CD14-positive monocyte (primary cell): ENCODE measurements at regions not wholly inside any gene's neighbourhood (a gene's known extent, or its start where the extent isn't known, plus 50 kb on each side); places are given as distances from the start of the nearest gene placed in this dataset.

Experiments used
- DNase-seq, 3 donors: peaks; one replicate each; pipeline ENCODE4 v3.0.0-alpha.2; 2011 to 2022
- H2AFZ ChIP-seq: 2 replicates; pipeline ENCODE4 v1.6.0; 2012; ENCODE audit warnings: mild to moderate bottlenecking, low read depth, low read length, inconsistent platforms; ENCODE audit not compliant: insufficient read depth, poor library complexity, severe bottlenecking
- H3K27ac ChIP-seq, 2 donors: 1 replicate in 1 of 2; 2 replicates in 1 of 2; pipeline ENCODE4 v1.5.1; 2012 to 2013; ENCODE audit warnings: low read length in 2 of 2, control low read depth in 1 of 2, inconsistent platforms in 1 of 2, low read depth in 1 of 2, mild to moderate bottlenecking in 1 of 2
- H3K27me3 ChIP-seq, 2 donors: one replicate each; pipeline versions ENCODE4 v1.6.0 to v1.6.1; 2011 to 2013; ENCODE audit warnings: low read length in 2 of 2; ENCODE audit not compliant: control insufficient read depth in 2 of 2, insufficient read depth in 2 of 2
- H3K36me3 ChIP-seq, 2 donors: replicated peaks in 1 of 2; 1 replicate in 1 of 2; 2 replicates in 1 of 2; pipeline versions ENCODE4 v1.5.1 to v1.6.1; 2012 to 2013; ENCODE audit warnings: low read length in 2 of 2, control low read depth in 1 of 2, inconsistent platforms in 1 of 2, mild to moderate bottlenecking in 1 of 2; ENCODE audit not compliant: insufficient read depth in 2 of 2, control insufficient read depth in 1 of 2
- H3K4me1 ChIP-seq, 2 donors: 1 replicate in 1 of 2; 2 replicates in 1 of 2; pipeline versions ENCODE4 v1.5.1 to v1.6.1; 2012 to 2013; ENCODE audit warnings: low read length in 2 of 2, control low read depth in 1 of 2, inconsistent platforms in 1 of 2, mild to moderate bottlenecking in 1 of 2, moderate library complexity in 1 of 2; ENCODE audit not compliant: insufficient read depth in 2 of 2, control insufficient read depth in 1 of 2
- H3K4me2 ChIP-seq: replicated peaks from 2 replicates; pipeline ENCODE3; 2012; ENCODE audit warnings: low read length, moderate library complexity, mild to moderate bottlenecking; ENCODE audit not compliant: poor library complexity, severe bottlenecking; ENCODE audit errors: extremely low read depth
- H3K4me3 ChIP-seq, 3 experiments: fragments of 200-600 bp in 1 of 3; sonication (generic) in 1 of 3; replicated peaks in 1 of 3; 1 replicate in 2 of 3; 2 replicates in 1 of 3; pipeline ENCODE4 v1.5.1; 2011 to 2013; ENCODE audit warnings: low read length in 3 of 3, mild to moderate bottlenecking in 3 of 3, control low read depth in 2 of 3, low read depth in 2 of 3, inconsistent platforms in 1 of 3, moderate library complexity in 1 of 3
- H3K79me2 ChIP-seq: 2 replicates; pipeline ENCODE4 v1.6.0; 2012; ENCODE audit warnings: mild to moderate bottlenecking, control low read depth, inconsistent platforms, low read length, moderate library complexity; ENCODE audit not compliant: insufficient read depth
- H3K9ac ChIP-seq: 2 replicates; pipeline ENCODE4 v1.6.0; 2017; ENCODE audit warnings: low read length, mild to moderate bottlenecking; ENCODE audit not compliant: insufficient read depth, poor library complexity, severe bottlenecking
- H3K9me3 ChIP-seq, 2 donors: replicated peaks in 1 of 2; 1 replicate in 1 of 2; 2 replicates in 1 of 2; pipeline versions ENCODE4 v1.5.1 to v1.6.1; 2012 to 2013; ENCODE audit warnings: low read length in 2 of 2, control low read depth in 1 of 2; ENCODE audit not compliant: control insufficient read depth in 1 of 2, insufficient read depth in 1 of 2
- H4K20me1 ChIP-seq: 2 replicates; pipeline ENCODE4 v1.6.0; 2012; ENCODE audit warnings: mild to moderate bottlenecking, low read length, control low read depth, moderate library complexity; ENCODE audit not compliant: insufficient read depth
- H3K27ac Mint-ChIP-seq, 7 donors: one replicate each; pipeline ENCODE4 v1.8.0; 2020; ENCODE audit warnings: mild to moderate bottlenecking in 7 of 7, mixed read lengths in 7 of 7, moderate library complexity in 6 of 7, inconsistent platforms in 2 of 7
- H3K27me3 Mint-ChIP-seq, 3 donors: one replicate each; pipeline ENCODE4 v1.8.0; 2021 to 2022; ENCODE audit warnings: low read depth in 3 of 3, mild to moderate bottlenecking in 3 of 3, mixed read lengths in 3 of 3, moderate library complexity in 3 of 3, inconsistent platforms in 1 of 3
- H3K36me3 Mint-ChIP-seq, 2 donors: one replicate each; pipeline ENCODE4 v1.8.0; 2020; ENCODE audit warnings: mixed read lengths in 2 of 2, inconsistent platforms in 1 of 2, mild to moderate bottlenecking in 1 of 2
- H3K4me1 Mint-ChIP-seq: one replicate; pipeline ENCODE4 v1.8.0; 2020; ENCODE audit warnings: mild to moderate bottlenecking, mixed read lengths
- H3K4me3 Mint-ChIP-seq, 2 donors: one replicate each; pipeline ENCODE4 v1.8.0; 2020; ENCODE audit warnings: mild to moderate bottlenecking in 2 of 2, mixed read lengths in 2 of 2, moderate library complexity in 1 of 2
- H3K9me3 Mint-ChIP-seq, 7 donors: one replicate each; pipeline ENCODE4 v1.8.0; 2020 to 2022; ENCODE audit warnings: mixed read lengths in 7 of 7, mild to moderate bottlenecking in 6 of 7, moderate library complexity in 6 of 7, inconsistent platforms in 2 of 7
- CTCF ChIP-seq: fragments of 200-600 bp; IDR thresholded peaks from one replicate; pipeline ENCODE4 v1.8.0; 2022; ENCODE audit warnings: antibody characterized with exemption, mild to moderate bottlenecking
- WGBS: methylation state at CpG from one replicate; pipeline ENCODE4 v1.1.5; 2013; ENCODE audit warnings: missing lambda C conversion rate; ENCODE audit not compliant: insufficient coverage; 5-methylcytosine and 5-hydroxymethylcytosine counted together
- intact Hi-C, 2 donors: fragments of 100-400 bp; cut with micrococcal nuclease; formaldehyde crosslinking; loops; one replicate each; pipeline versions ENCODE4 v1.15.0 to v1.15.1; 2023

GRCh38 chr20:60768216-60768615 is 483.8 kb upstream of the CDH4 start:
- H3K4me3 Mint-ChIP-seq, result no peak overlapping the region
- no CpG with 5 or more reads among the region's 1 CpG for WGBS
- no peaks in the 10 kb centered on the region for H3K4me1 Mint-ChIP-seq
- Histone ChIP-seq H3K4me2 (no peak overlapping the region), H3K9ac (no peak overlapping the region), H3K4me1 (no peaks in the 10 kb centered on the region), H3K27me3 (no peaks in the 10 kb centered on the region), H3K27ac (no peak overlapping the region), H3K4me3 (no peak overlapping the region), H3K79me2 (no peaks in the 10 kb centered on the region), H3K9me3 (no peaks in the 10 kb centered on the region), H4K20me1 (no peaks in the 10 kb centered on the region), H2AFZ (no peak overlapping the region), H3K36me3 (no peaks in the 10 kb centered on the region)
- intact Hi-C loops, result no loop called here
- peaks cover 0 to 8% (median 2%) of the 10 kb centered on the region in 7 donors for H3K9me3 Mint-ChIP-seq
- peaks cover 0 to 3% (median 2%) of the 10 kb centered on the region in 3 donors for H3K27me3 Mint-ChIP-seq
- TF ChIP-seq CTCF, result no peak
- H3K27ac Mint-ChIP-seq, result no peak overlapping the region
- no peaks in the 10 kb centered on the region for H3K36me3 Mint-ChIP-seq
- DNase-seq, result no peak

- Mint-ChIP-seq H3K27ac (no peak overlapping the region), H3K4me3 (no peak overlapping the region), H3K4me1 (no peaks in the 10 kb centered on the region), H3K27me3 (peaks cover 0 to 3% (median 0%) of the 10 kb centered on the region in 3 donors), H3K9me3 (peaks cover 0 to 14% (median 6%) of the 10 kb centered on the region in 7 donors), H3K36me3 (no peaks in the 10 kb centered on the region)
- Histone ChIP-seq H3K4me3 (no peak overlapping the region), H3K9me3 (peaks cover 3 to 15% of the 10 kb centered on the region in 2 donors), H4K20me1 (no peaks in the 10 kb centered on the region), H3K36me3 (no peaks in the 10 kb centered on the region), H3K27me3 (no peaks in the 10 kb centered on the region), H3K9ac (no peak overlapping the region), H2AFZ (no peak overlapping the region), H3K4me2 (no peak overlapping the region), H3K79me2 (no peaks in the 10 kb centered on the region), H3K4me1 (no peaks in the 10 kb centered on the region), H3K27ac (no peak overlapping the region)
- WGBS, result 61% methylated on average over 3 of the region's 6 CpGs
- no peak for TF ChIP-seq CTCF
- intact Hi-C loops, result no loop called here
- no peak for DNase-seq
These were observed 471.6 kb upstream of the CDH4 start for GRCh38 chr20:60780388-60781025.
